Muscle of leg (tissue), 3 donors: ENCODE measurements at regions not wholly inside any gene's neighbourhood (a gene's known extent, or its start where the extent isn't known, plus 50 kb on each side); places are given as distances from the start of the nearest gene placed in this dataset.
"Not testable (repeated sequence)": the region's sequence is repeated elsewhere in the genome, so short reads cannot be mapped to it uniquely, and the experiment has no call there.

Source experiments
- DNase-seq: peaks from one replicate; pipeline ENCODE4 v3.0.0; 2013
- H3K27ac ChIP-seq: one replicate; pipeline ENCODE4 v1.5.1; 2013; ENCODE audit warnings: mild to moderate bottlenecking, low read length, control low read depth
- H3K27me3 ChIP-seq: one replicate; pipeline ENCODE4 v1.6.1; 2013; ENCODE audit warnings: low read length; ENCODE audit not compliant: control insufficient read depth, insufficient read depth
- H3K36me3 ChIP-seq: one replicate; pipeline ENCODE4 v1.6.1; 2013; ENCODE audit warnings: low read length; ENCODE audit not compliant: control insufficient read depth, insufficient read depth
- H3K4me1 ChIP-seq: one replicate; pipeline ENCODE4 v1.6.1; 2013; ENCODE audit warnings: low read length; ENCODE audit not compliant: control insufficient read depth, insufficient read depth
- H3K4me3 ChIP-seq: one replicate; pipeline ENCODE4 v1.5.1; 2013; ENCODE audit warnings: low read length, control low read depth
- H3K9me3 ChIP-seq: replicated peaks from 2 replicates; pipeline ENCODE4 v1.6.1; 2013; ENCODE audit warnings: low read depth, low read length; ENCODE audit not compliant: control insufficient read depth
- WGBS: methylation state at CpG from one replicate; pipeline ENCODE4 v1.1.5; 2013; ENCODE audit warnings: missing lambda C conversion rate; ENCODE audit not compliant: insufficient coverage; 5-methylcytosine and 5-hydroxymethylcytosine counted together

GRCh38 chr2:228522977-228523376 is 341.5 kb upstream of the SPHKAP start:
- Histone ChIP-seq H3K9me3 (no peaks in the 10 kb centered on the region), H3K27me3 (no peaks in the 10 kb centered on the region), H3K36me3 (no peaks in the 10 kb centered on the region), H3K4me3 (no peak overlapping the region), H3K27ac (no peak overlapping the region), H3K4me1 (no peaks in the 10 kb centered on the region)
- no CpG with 5 or more reads among the region's 3 CpGs for WGBS
- no peak for DNase-seq

- no peak overlapping the region for H3K27ac ChIP-seq
- WGBS: no CpG with 5 or more reads among the region's 2 CpGs
- no peaks in the 10 kb centered on the region for H3K27me3 ChIP-seq
- no peaks in the 10 kb centered on the region for H3K4me1 ChIP-seq
- H3K4me3 ChIP-seq: no peak overlapping the region
- H3K36me3 ChIP-seq: no peaks in the 10 kb centered on the region
- no peaks in the 10 kb centered on the region for H3K9me3 ChIP-seq
- no peak for DNase-seq
These were observed 340.8 kb upstream of the SPHKAP start for GRCh38 chr2:228522276-228522675.

GRCh38 chr2:228519561-228519960 is 338.1 kb upstream of the SPHKAP start:
- Histone ChIP-seq H3K4me1 (no peaks in the 10 kb centered on the region), H3K9me3 (no peaks in the 10 kb centered on the region), H3K27me3 (no peaks in the 10 kb centered on the region), H3K36me3 (no peaks in the 10 kb centered on the region), H3K27ac (no peak overlapping the region), H3K4me3 (no peak overlapping the region)
- no peak for DNase-seq

GRCh38 chr2:228516019-228516418 is 334.5 kb upstream of the SPHKAP start:
- no CpG with 5 or more reads among the region's 1 CpG for whole genome bisulfite sequencing
- H3K27me3 ChIP-seq: no peaks in the 10 kb centered on the region
- no peaks in the 10 kb centered on the region for H3K4me1 ChIP-seq
- H3K9me3 ChIP-seq: no peaks in the 10 kb centered on the region
- H3K27ac ChIP-seq: no peak overlapping the region
- H3K4me3 ChIP-seq: no peak overlapping the region
- no peaks in the 10 kb centered on the region for H3K36me3 ChIP-seq
- DNase-seq: no peak

- not testable (repeated sequence) for H3K36me3 ChIP-seq
- no CpG with 5 or more reads among the region's 4 CpGs for WGBS
These were observed 332.0 kb upstream of the SPHKAP start for GRCh38 chr2:228513480-228513879.

GRCh38 chr2:228509021-228509420 is 327.5 kb upstream of the SPHKAP start:
- peak; percentile 43 for DNase-seq
- H3K36me3 ChIP-seq: no peaks in the 10 kb centered on the region
- no peaks in the 10 kb centered on the region for H3K9me3 ChIP-seq
- no peak overlapping the region for H3K27ac ChIP-seq
- H3K27me3 ChIP-seq: no peaks in the 10 kb centered on the region
- WGBS: no CpG with 5 or more reads among the region's 2 CpGs
- no peaks in the 10 kb centered on the region for H3K4me1 ChIP-seq
- no peak overlapping the region for H3K4me3 ChIP-seq

More at GRCh38 chr2:228513480-228513879, 332.0 kb upstream of the SPHKAP start:
- H3K4me1 ChIP-seq, H3K27ac ChIP-seq, H3K9me3 ChIP-seq, H3K27me3 ChIP-seq, H3K4me3 ChIP-seq, DNase-seq: not testable (repeated sequence)

GRCh38 chr2:228507870-228508269 is 326.4 kb upstream of the SPHKAP start:
- no peaks in the 10 kb centered on the region for H3K4me1 ChIP-seq
- H3K27ac ChIP-seq: no peak overlapping the region
- no CpG with 5 or more reads among the region's 3 CpGs for WGBS
- H3K4me3 ChIP-seq: no peak overlapping the region
- H3K36me3 ChIP-seq: no peaks in the 10 kb centered on the region
- DNase-seq: peak; percentile 9
- no peaks in the 10 kb centered on the region for H3K27me3 ChIP-seq
- no peaks in the 10 kb centered on the region for H3K9me3 ChIP-seq

GRCh38 chr2:228507231-228507824 is 325.8 kb upstream of the SPHKAP start:
- 62% methylated on average over 6 of the region's 6 CpGs for WGBS
- Histone ChIP-seq H3K27ac (no peak overlapping the region), H3K27me3 (no peaks in the 10 kb centered on the region), H3K9me3 (no peaks in the 10 kb centered on the region), H3K4me3 (no peak overlapping the region), H3K4me1 (no peaks in the 10 kb centered on the region), H3K36me3 (no peaks in the 10 kb centered on the region)
- no peak for DNase-seq

- peak; percentile 57 for DNase-seq
- H3K4me3 ChIP-seq: no peak overlapping the region
- H3K4me1 ChIP-seq: no peaks in the 10 kb centered on the region
- H3K9me3 ChIP-seq: no peaks in the 10 kb centered on the region
- H3K27ac ChIP-seq: no peak overlapping the region
- H3K36me3 ChIP-seq: no peaks in the 10 kb centered on the region
- no peaks in the 10 kb centered on the region for H3K27me3 ChIP-seq
These were observed 322.2 kb upstream of the SPHKAP start for GRCh38 chr2:228503731-228504130.

GRCh38 chr2:228493852-228494251 is 312.4 kb upstream of the SPHKAP start:
- H3K4me1 ChIP-seq: no peaks in the 10 kb centered on the region
- H3K36me3 ChIP-seq: no peaks in the 10 kb centered on the region
- no peak overlapping the region for H3K27ac ChIP-seq
- H3K9me3 ChIP-seq: no peaks in the 10 kb centered on the region
- H3K4me3 ChIP-seq: no peak overlapping the region
- no peak for DNase-seq
- WGBS: no CpG with 5 or more reads among the region's 3 CpGs
- no peaks in the 10 kb centered on the region for H3K27me3 ChIP-seq

- Histone ChIP-seq H3K4me3 (no peak overlapping the region), H3K9me3 (peaks cover 2% of the 10 kb centered on the region), H3K27me3 (no peaks in the 10 kb centered on the region), H3K4me1 (no peaks in the 10 kb centered on the region), H3K36me3 (no peaks in the 10 kb centered on the region), H3K27ac (no peak overlapping the region)
- DNase-seq: no peak
These were observed 297.5 kb upstream of the SPHKAP start for GRCh38 chr2:228479014-228479413.
